Fibroblast of pulmonary artery (primary cell): ENCODE measurements at regions not wholly inside any gene's neighbourhood (a gene's known extent, or its start where the extent isn't known, plus 50 kb on each side); places are given as distances from the start of the nearest gene placed in this dataset.

Experiments
- DNase-seq: peaks from one replicate; pipeline ENCODE4 v3.0.0-alpha.2; 2010; ENCODE audit warnings: low read depth
- H3K4me3 ChIP-seq: replicated peaks from 2 replicates; pipeline ENCODE4 v1.5.1; 2011; ENCODE audit warnings: low read depth, mild to moderate bottlenecking, control low read depth, low read length, moderate library complexity
- TF ChIP-seq, protein P1 (sequence below): IDR thresholded peaks from 2 replicates; pipeline ENCODE4 v1.5.1; 2011; ENCODE audit warnings: mild to moderate bottlenecking, control low read depth, low read length, inconsistent platforms; ENCODE audit errors: missing control alignments

DNA sequence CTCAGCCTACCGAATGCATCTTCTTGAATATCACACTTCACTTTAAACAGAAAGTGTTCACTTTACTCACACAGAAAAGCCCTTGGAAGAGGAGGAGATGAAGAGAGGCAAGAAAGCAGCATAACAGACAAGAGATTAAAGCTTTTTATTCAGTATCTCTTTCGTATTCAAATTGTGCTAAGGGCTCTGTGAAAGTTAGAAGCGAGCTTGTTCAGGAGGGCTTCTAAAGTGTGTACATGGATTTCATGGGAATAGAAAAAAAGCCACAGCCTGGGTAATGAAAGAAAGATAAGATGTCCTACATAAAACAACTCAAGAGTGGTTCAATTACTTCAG is 531.9 kb downstream of the TMEM182 start:
- no peak for DNase-seq
- no peak overlapping the region for H3K4me3 ChIP-seq
- TF ChIP-seq, protein P1, sequence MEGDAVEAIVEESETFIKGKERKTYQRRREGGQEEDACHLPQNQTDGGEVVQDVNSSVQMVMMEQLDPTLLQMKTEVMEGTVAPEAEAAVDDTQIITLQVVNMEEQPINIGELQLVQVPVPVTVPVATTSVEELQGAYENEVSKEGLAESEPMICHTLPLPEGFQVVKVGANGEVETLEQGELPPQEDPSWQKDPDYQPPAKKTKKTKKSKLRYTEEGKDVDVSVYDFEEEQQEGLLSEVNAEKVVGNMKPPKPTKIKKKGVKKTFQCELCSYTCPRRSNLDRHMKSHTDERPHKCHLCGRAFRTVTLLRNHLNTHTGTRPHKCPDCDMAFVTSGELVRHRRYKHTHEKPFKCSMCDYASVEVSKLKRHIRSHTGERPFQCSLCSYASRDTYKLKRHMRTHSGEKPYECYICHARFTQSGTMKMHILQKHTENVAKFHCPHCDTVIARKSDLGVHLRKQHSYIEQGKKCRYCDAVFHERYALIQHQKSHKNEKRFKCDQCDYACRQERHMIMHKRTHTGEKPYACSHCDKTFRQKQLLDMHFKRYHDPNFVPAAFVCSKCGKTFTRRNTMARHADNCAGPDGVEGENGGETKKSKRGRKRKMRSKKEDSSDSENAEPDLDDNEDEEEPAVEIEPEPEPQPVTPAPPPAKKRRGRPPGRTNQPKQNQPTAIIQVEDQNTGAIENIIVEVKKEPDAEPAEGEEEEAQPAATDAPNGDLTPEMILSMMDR: no peak

DNA sequence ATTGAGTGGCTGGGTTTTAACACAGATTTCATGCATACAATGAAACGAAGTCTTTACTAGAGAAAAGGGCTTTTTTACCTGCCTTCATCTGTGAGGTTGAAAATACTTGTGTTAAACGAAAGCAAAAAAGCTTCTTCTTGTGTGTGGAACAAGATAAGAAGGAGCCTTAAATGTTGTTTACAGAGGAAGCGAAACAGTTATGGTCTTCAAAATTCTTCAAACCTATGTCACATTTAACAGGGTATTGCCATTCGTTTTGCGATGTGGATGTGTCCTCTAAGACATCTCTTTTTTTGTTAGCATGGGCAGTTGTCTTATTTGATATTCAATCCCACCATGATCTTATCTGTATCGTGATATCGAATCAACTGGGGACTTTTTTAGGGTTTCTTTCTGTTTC is 532.6 kb downstream of the TMEM182 start:
- TF ChIP-seq, protein P1: no peak
- no peak overlapping the region for H3K4me3 ChIP-seq
- DNase-seq: no peak

DNA sequence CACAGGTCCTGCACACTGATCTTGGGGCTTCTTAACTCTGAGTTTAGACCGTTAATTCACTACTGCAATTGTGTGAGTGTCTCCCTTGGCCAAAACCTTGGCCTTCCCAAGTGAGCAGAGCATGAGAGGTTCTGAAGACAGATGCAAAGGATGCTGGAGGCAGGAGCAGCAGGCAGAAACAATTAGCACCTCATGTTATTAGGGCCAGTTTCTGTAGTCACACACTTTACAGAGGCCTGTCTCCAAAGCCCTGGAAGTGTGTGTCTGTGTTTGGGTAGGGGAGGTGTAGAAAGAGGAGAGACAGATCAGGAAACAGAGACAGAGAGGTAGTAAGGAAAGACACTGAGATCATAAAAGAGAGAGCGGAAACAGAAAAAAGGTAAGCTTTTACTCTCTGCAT is 533.8 kb downstream of the TMEM182 start:
- TF ChIP-seq, protein P1: no peak
- H3K4me3 ChIP-seq: no peak overlapping the region
- no peak for DNase-seq

DNA sequence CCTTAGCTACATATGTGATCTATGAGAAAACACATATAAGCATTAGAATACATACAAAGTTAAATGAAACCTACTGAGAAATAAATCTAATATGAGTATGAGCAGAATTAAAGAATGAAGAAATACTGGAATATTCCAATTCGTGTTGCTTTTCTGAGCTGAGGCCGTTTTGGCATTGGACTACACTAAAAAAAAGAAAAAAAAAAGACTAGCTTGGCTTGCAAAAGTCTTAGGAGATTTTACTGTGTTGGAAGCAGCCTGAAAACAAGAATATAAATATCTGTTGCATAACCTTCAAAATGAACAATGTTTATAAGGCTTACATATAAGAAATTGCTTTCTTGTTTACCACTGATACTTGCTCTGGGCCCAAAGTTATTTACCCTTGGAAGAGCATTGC is 562.8 kb downstream of the TMEM182 start:
- no peak overlapping the region for H3K4me3 ChIP-seq
- DNase-seq: no peak
- TF ChIP-seq, protein P1: no peak

DNA sequence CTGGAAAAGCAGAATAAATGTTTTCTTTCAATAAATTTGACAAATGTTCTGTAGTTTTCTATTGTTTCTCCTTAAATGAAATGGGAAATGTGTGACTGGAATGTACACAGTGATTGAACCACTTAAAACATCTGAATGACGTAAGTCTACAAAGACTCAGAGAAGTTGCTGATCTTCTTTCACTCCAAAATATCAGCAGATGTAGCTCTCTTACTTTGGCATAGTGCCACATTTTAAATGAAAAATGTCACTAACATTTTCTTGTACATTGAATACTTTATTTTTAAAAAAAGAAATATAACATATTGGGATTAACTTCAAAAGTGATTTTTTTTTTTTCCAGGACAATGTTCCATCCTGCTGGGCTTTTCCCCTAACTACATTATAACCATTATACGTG is 565.6 kb downstream of the TMEM182 start:
- H3K4me3 ChIP-seq: no peak overlapping the region
- no peak for DNase-seq
- TF ChIP-seq, protein P1: no peak

DNA sequence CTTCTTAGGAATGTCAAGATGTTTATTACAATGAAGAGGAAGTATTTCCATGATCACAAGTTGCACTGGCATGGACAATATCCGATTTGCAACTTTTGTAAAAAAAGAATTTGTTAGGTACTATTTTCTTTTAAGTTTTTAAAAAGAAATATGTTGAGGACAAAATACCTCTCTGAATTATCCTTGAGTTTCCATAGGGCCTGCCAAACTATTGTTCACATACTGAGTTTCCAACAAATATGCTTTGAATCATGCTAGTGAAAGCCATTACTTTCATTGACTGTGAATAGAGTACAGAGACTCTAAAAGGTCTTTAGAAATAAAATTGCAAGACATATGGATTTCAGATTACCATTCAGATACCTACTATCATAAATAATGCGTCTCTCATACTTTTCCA is 566.1 kb downstream of the TMEM182 start:
- no peak overlapping the region for H3K4me3 ChIP-seq
- no peak for DNase-seq
- TF ChIP-seq, protein P1: no peak

DNA sequence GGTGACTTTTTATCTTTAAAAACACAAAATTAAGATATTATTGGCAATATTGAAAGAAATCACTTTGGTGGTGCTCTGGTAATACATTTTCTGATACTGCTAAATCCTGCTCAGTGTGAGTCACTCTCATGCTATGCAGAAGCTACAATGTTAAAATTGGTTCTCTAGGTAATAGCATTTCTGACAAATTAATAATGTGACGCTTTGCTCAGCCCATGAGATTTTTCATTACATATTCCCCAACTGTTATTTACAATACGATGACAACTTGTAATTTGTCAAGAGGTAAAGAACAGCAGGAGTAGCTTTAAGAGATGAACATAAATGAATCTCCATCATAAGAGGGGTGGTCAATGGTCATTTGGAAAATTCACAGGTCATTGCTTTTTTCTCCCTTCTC is 573.6 kb downstream of the TMEM182 start:
- no peak overlapping the region for H3K4me3 ChIP-seq
- TF ChIP-seq, protein P1: no peak
- DNase-seq: no peak
